ENCODE measurements at regions not wholly inside any gene's neighbourhood (a gene's known extent, or its start where the extent isn't known, plus 50 kb on each side); places are given as distances from the start of the nearest gene placed in this dataset.

GRCh38 chr1:14303011-14303410, 295.5 kb upstream of the KAZN start:
- Mint-ChIP-seq H3K9me3 (no peaks in the 10 kb centered on the region), H3K27me3 (peaks cover 21% of the 10 kb centered on the region), H3K4me1 (ENCODE audit: low read depth) (no peaks in the 10 kb centered on the region), H3K36me3 (ENCODE audit: low read depth) (no peaks in the 10 kb centered on the region), H3K27ac (no peak overlapping the region), H3K4me3 (no peak overlapping the region)
- DNase-seq = no peak

- no peak overlapping the region for H3K4me3 Mint-ChIP-seq
- H3K36me3 Mint-ChIP-seq (ENCODE audit: low read depth) = no peaks in the 10 kb centered on the region
- H3K9me3 Mint-ChIP-seq = no peaks in the 10 kb centered on the region
- H3K27ac Mint-ChIP-seq = no peak overlapping the region
- no peaks in the 10 kb centered on the region for H3K4me1 Mint-ChIP-seq (ENCODE audit: low read depth)
- H3K27me3 Mint-ChIP-seq = peaks cover 18% of the 10 kb centered on the region
- DNase-seq = no peak
Measured at GRCh38 chr1:14304381-14304865, 294.1 kb upstream of the KAZN start.

GRCh38 chr1:14308460-14308859, 290.0 kb upstream of the KAZN start:
- Mint-ChIP-seq H3K27me3 (peaks cover 9% of the 10 kb centered on the region), H3K4me1 (ENCODE audit: low read depth) (no peaks in the 10 kb centered on the region), H3K27ac (no peak overlapping the region), H3K4me3 (no peak overlapping the region), H3K9me3 (peaks cover 2% of the 10 kb centered on the region), H3K36me3 (ENCODE audit: low read depth) (no peaks in the 10 kb centered on the region)
- no peak for DNase-seq

- Mint-ChIP-seq H3K36me3 (ENCODE audit: low read depth) (no peaks in the 10 kb centered on the region), H3K4me3 (no peak overlapping the region), H3K4me1 (ENCODE audit: low read depth) (no peaks in the 10 kb centered on the region), H3K27ac (no peak overlapping the region), H3K27me3 (peaks cover 6% of the 10 kb centered on the region), H3K9me3 (peaks cover 2% of the 10 kb centered on the region)
- no peak for DNase-seq
Measured at GRCh38 chr1:14309984-14310383, 288.5 kb upstream of the KAZN start.

- Mint-ChIP-seq H3K9me3 (peaks cover 2% of the 10 kb centered on the region), H3K27ac (no peak overlapping the region), H3K4me1 (ENCODE audit: low read depth) (no peaks in the 10 kb centered on the region), H3K4me3 (no peak overlapping the region), H3K27me3 (peaks cover 6% of the 10 kb centered on the region), H3K36me3 (ENCODE audit: low read depth) (no peaks in the 10 kb centered on the region)
- no peak for DNase-seq
Measured at GRCh38 chr1:14310476-14310875, 288.0 kb upstream of the KAZN start.

GRCh38 chr1:14313731-14314431, 284.6 kb upstream of the KAZN start:
- no peak for DNase-seq
- peaks cover 2% of the 10 kb centered on the region for H3K9me3 Mint-ChIP-seq
- no peak overlapping the region for H3K27ac Mint-ChIP-seq
- no peaks in the 10 kb centered on the region for H3K36me3 Mint-ChIP-seq (ENCODE audit: low read depth)
- no peaks in the 10 kb centered on the region for H3K27me3 Mint-ChIP-seq
- no peak overlapping the region for H3K4me3 Mint-ChIP-seq
- H3K4me1 Mint-ChIP-seq (ENCODE audit: low read depth) = no peaks in the 10 kb centered on the region

GRCh38 chr1:14318830-14319229, 279.7 kb upstream of the KAZN start:
- peaks cover 1% of the 10 kb centered on the region for H3K4me1 Mint-ChIP-seq (ENCODE audit: low read depth)
- H3K27me3 Mint-ChIP-seq = peaks cover 20% of the 10 kb centered on the region
- no peak overlapping the region for H3K4me3 Mint-ChIP-seq
- H3K9me3 Mint-ChIP-seq = peaks cover 1% of the 10 kb centered on the region
- DNase-seq = no peak
- no peak overlapping the region for H3K27ac Mint-ChIP-seq
- no peaks in the 10 kb centered on the region for H3K36me3 Mint-ChIP-seq (ENCODE audit: low read depth)

GRCh38 chr1:14320518-14320917, 278.0 kb upstream of the KAZN start:
- H3K4me3 Mint-ChIP-seq = no peak overlapping the region
- peaks cover 3% of the 10 kb centered on the region for H3K9me3 Mint-ChIP-seq
- peaks cover 1% of the 10 kb centered on the region for H3K4me1 Mint-ChIP-seq (ENCODE audit: low read depth)

GRCh38 chr1:14320986-14321385, 277.5 kb upstream of the KAZN start:
- Mint-ChIP-seq H3K27me3 (peaks cover 26% of the 10 kb centered on the region), H3K9me3 (peaks cover 3% of the 10 kb centered on the region), H3K27ac (no peak overlapping the region)

More at GRCh38 chr1:14320518-14320917, 278.0 kb upstream of the KAZN start:
- DNase-seq = no peak
- Mint-ChIP-seq H3K36me3 (ENCODE audit: low read depth) (no peaks in the 10 kb centered on the region), H3K27me3 (peaks cover 22% of the 10 kb centered on the region), H3K27ac (no peak overlapping the region)

GRCh38 chr1:14321422-14321821, 277.1 kb upstream of the KAZN start:
- H3K4me1 Mint-ChIP-seq (ENCODE audit: low read depth) = peaks cover 1% of the 10 kb centered on the region
- no peak overlapping the region for H3K4me3 Mint-ChIP-seq
- no peak for DNase-seq
- no peaks in the 10 kb centered on the region for H3K36me3 Mint-ChIP-seq (ENCODE audit: low read depth)
- peaks cover 3% of the 10 kb centered on the region for H3K9me3 Mint-ChIP-seq
- no peak overlapping the region for H3K27ac Mint-ChIP-seq
- H3K27me3 Mint-ChIP-seq = peaks cover 28% of the 10 kb centered on the region

More at GRCh38 chr1:14320986-14321385, 277.5 kb upstream of the KAZN start:
- Mint-ChIP-seq H3K4me3 (no peak overlapping the region), H3K36me3 (ENCODE audit: low read depth) (no peaks in the 10 kb centered on the region), H3K4me1 (ENCODE audit: low read depth) (peaks cover 1% of the 10 kb centered on the region)
- no peak for DNase-seq

GRCh38 chr1:14323568-14324247, 274.8 kb upstream of the KAZN start:
- H3K4me3 Mint-ChIP-seq = no peak overlapping the region
- peaks cover 3% of the 10 kb centered on the region for H3K9me3 Mint-ChIP-seq
- DNase-seq = no peak
- peaks cover 1% of the 10 kb centered on the region for H3K4me1 Mint-ChIP-seq (ENCODE audit: low read depth)
- no peaks in the 10 kb centered on the region for H3K36me3 Mint-ChIP-seq (ENCODE audit: low read depth)
- no peak overlapping the region for H3K27ac Mint-ChIP-seq
- H3K27me3 Mint-ChIP-seq = peaks cover 35% of the 10 kb centered on the region

GRCh38 chr1:14324248-14324630, 274.2 kb upstream of the KAZN start:
- peaks cover 1% of the 10 kb centered on the region for H3K4me1 Mint-ChIP-seq (ENCODE audit: low read depth)
- peaks cover 3% of the 10 kb centered on the region for H3K9me3 Mint-ChIP-seq
- no peak overlapping the region for H3K4me3 Mint-ChIP-seq
- DNase-seq = no peak
- H3K27me3 Mint-ChIP-seq = peaks cover 36% of the 10 kb centered on the region
- H3K27ac Mint-ChIP-seq = no peak overlapping the region
- no peaks in the 10 kb centered on the region for H3K36me3 Mint-ChIP-seq (ENCODE audit: low read depth)

- Mint-ChIP-seq H3K9me3 (peaks cover 3% of the 10 kb centered on the region), H3K4me1 (ENCODE audit: low read depth) (no peaks in the 10 kb centered on the region), H3K4me3 (no peak overlapping the region), H3K36me3 (ENCODE audit: low read depth) (no peaks in the 10 kb centered on the region), H3K27me3 (peaks cover 24% of the 10 kb centered on the region), H3K27ac (no peak overlapping the region)
- DNase-seq = no peak
Measured at GRCh38 chr1:14326857-14327256, 271.6 kb upstream of the KAZN start.

GRCh38 chr1:14328685-14329084, 269.8 kb upstream of the KAZN start:
- DNase-seq = no peak
- peaks cover 18% of the 10 kb centered on the region for H3K27me3 Mint-ChIP-seq
- peaks cover 3% of the 10 kb centered on the region for H3K9me3 Mint-ChIP-seq
- no peak overlapping the region for H3K27ac Mint-ChIP-seq
- no peaks in the 10 kb centered on the region for H3K36me3 Mint-ChIP-seq (ENCODE audit: low read depth)
- H3K4me1 Mint-ChIP-seq (ENCODE audit: low read depth) = peaks cover 16% of the 10 kb centered on the region
- H3K4me3 Mint-ChIP-seq = no peak overlapping the region

GRCh38 chr1:14332158-14332557, 266.3 kb upstream of the KAZN start:
- no peak overlapping the region for H3K4me3 Mint-ChIP-seq
- peak overlapping the region; percentile 35 for H3K27ac Mint-ChIP-seq
- H3K9me3 Mint-ChIP-seq = no peaks in the 10 kb centered on the region
- DNase-seq = no peak
- H3K27me3 Mint-ChIP-seq = peaks cover 5% of the 10 kb centered on the region
- H3K4me1 Mint-ChIP-seq (ENCODE audit: low read depth) = peaks cover 27% of the 10 kb centered on the region
- no peaks in the 10 kb centered on the region for H3K36me3 Mint-ChIP-seq (ENCODE audit: low read depth)
